ENCODE measurements at regions not wholly inside any gene's neighbourhood (a gene's known extent, or its start where the extent isn't known, plus 50 kb on each side); places are given as distances from the start of the nearest gene placed in this dataset.

DNA sequence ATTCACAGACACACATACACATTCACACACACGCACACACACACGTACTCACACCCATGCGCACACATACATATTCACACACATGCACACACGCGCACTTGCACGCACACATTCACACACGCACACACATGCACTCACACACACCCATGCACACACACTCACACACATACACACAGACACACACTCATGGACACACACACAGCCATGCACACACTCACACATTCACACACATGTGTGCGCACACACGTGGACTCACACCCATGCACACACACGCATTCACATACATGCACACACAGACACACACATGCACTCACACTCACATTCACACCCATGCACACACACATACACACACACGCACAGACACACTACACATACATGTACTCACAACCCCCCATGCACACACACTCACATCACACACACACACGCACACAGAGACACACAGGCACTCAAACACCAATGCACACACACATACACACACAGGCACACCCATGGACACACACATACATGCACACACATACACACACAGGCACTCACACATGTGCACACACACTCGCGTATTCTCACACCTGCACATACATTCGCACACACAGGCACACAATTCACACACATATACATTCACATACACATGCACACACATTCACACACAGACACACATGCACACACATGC, 589.1 kb downstream of the PTPRU start:
- no peak for DNase-seq (ENCODE audit: low read depth, low spot score)
- H3K4me3 ChIP-seq (ENCODE audit: low read length) = no peak overlapping the region
- no peaks in the 10 kb centered on the region; the same call in 1 of the 2 replicates for H3K27me3 ChIP-seq (ENCODE audit: control insufficient read depth, insufficient read depth, low read length)
- no peaks in the 10 kb centered on the region; the same call in 1 of the 2 replicates for H3K36me3 ChIP-seq (ENCODE audit: control insufficient read depth, insufficient read depth, low read length)
- H3K9me3 ChIP-seq (ENCODE audit: control insufficient read depth, insufficient read depth, low read length) = no peaks in the 10 kb centered on the region
- no peak overlapping the region for H3K27ac ChIP-seq (ENCODE audit: low read length)
- no peaks in the 10 kb centered on the region for H3K4me1 ChIP-seq (ENCODE audit: control insufficient read depth, insufficient read depth, low read length)
- 100% methylated on average over 5 of the region's 15 CpGs for WGBS (ENCODE audit: insufficient coverage, insufficient read length)

GRCh38 chr1:29824511-29825273, 588.4 kb downstream of the PTPRU start:
- WGBS (ENCODE audit: insufficient coverage, insufficient read length) = 100% methylated on average over 1 of the region's 15 CpGs

DNA sequence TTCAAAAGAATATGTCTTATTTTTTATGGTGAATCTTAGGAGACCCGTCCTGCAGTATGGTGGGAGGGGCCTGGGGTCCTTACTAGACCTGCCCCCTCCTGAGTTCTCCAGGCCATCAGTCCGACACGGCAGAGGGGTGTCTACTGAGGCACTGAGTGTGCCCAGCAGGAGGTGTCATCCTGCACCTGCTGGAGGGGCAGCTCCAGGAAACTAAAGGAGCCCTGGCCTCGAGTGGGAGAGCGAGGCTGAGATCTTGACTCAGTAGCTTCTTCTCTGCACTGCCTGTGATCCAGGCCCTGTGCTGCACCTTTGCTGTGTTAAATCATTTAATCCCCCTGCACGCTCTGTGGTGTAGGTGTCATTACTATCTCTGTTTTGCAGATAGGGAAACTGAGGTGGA, 587.7 kb downstream of the PTPRU start:
- no CpG with 5 or more reads among the region's 6 CpGs for WGBS (ENCODE audit: insufficient coverage, insufficient read length)
- no peak for DNase-seq (ENCODE audit: low read depth, low spot score)
- H3K27ac ChIP-seq (ENCODE audit: low read length) = no peak overlapping the region
- H3K4me1 ChIP-seq (ENCODE audit: control insufficient read depth, insufficient read depth, low read length) = no peaks in the 10 kb centered on the region
- H3K9me3 ChIP-seq (ENCODE audit: control insufficient read depth, insufficient read depth, low read length) = no peaks in the 10 kb centered on the region
- no peak overlapping the region for H3K4me3 ChIP-seq (ENCODE audit: low read length)
- no peaks in the 10 kb centered on the region; the same call in 1 of the 2 replicates for H3K27me3 ChIP-seq (ENCODE audit: control insufficient read depth, insufficient read depth, low read length)
- H3K36me3 ChIP-seq (ENCODE audit: control insufficient read depth, insufficient read depth, low read length) = no peaks in the 10 kb centered on the region; the same call in 1 of the 2 replicates

More at GRCh38 chr1:29824511-29825273, 588.4 kb downstream of the PTPRU start:
- Histone ChIP-seq H3K27ac (ENCODE audit: low read length) (no peak overlapping the region), H3K4me3 (ENCODE audit: low read length) (no peak overlapping the region), H3K36me3 (ENCODE audit: control insufficient read depth, insufficient read depth, low read length) (no peaks in the 10 kb centered on the region; the same call in 1 of the 2 replicates), H3K9me3 (ENCODE audit: control insufficient read depth, insufficient read depth, low read length) (no peaks in the 10 kb centered on the region), H3K4me1 (ENCODE audit: control insufficient read depth, insufficient read depth, low read length) (no peaks in the 10 kb centered on the region), H3K27me3 (ENCODE audit: control insufficient read depth, insufficient read depth, low read length) (no peaks in the 10 kb centered on the region; the same call in 1 of the 2 replicates)
- no peak for DNase-seq (ENCODE audit: low read depth, low spot score)

GRCh38 chr1:29823561-29823960, 587.2 kb downstream of the PTPRU start:
- H3K4me3 ChIP-seq (ENCODE audit: low read length) = no peak overlapping the region

GRCh38 chr1:29821605-29822004, 585.3 kb downstream of the PTPRU start:
- Histone ChIP-seq H3K36me3 (ENCODE audit: control insufficient read depth, insufficient read depth, low read length) (no peaks in the 10 kb centered on the region; the same call in 1 of the 2 replicates), H3K9me3 (ENCODE audit: control insufficient read depth, insufficient read depth, low read length) (no peaks in the 10 kb centered on the region), H3K4me3 (ENCODE audit: low read length) (no peak overlapping the region), H3K27ac (ENCODE audit: low read length) (no peak overlapping the region), H3K27me3 (ENCODE audit: control insufficient read depth, insufficient read depth, low read length) (no peaks in the 10 kb centered on the region; the same call in 1 of the 2 replicates), H3K4me1 (ENCODE audit: control insufficient read depth, insufficient read depth, low read length) (no peaks in the 10 kb centered on the region)
- WGBS (ENCODE audit: insufficient coverage, insufficient read length) = no CpG with 5 or more reads among the region's 1 CpG
- peak; percentile 7 for DNase-seq (ENCODE audit: low read depth, low spot score)

More at GRCh38 chr1:29823561-29823960, 587.2 kb downstream of the PTPRU start:
- WGBS (ENCODE audit: insufficient coverage, insufficient read length) = no CpG with 5 or more reads among the region's 4 CpGs
- Histone ChIP-seq H3K27ac (ENCODE audit: low read length) (no peak overlapping the region), H3K27me3 (ENCODE audit: control insufficient read depth, insufficient read depth, low read length) (no peaks in the 10 kb centered on the region; the same call in 1 of the 2 replicates), H3K36me3 (ENCODE audit: control insufficient read depth, insufficient read depth, low read length) (no peaks in the 10 kb centered on the region; the same call in 1 of the 2 replicates), H3K4me1 (ENCODE audit: control insufficient read depth, insufficient read depth, low read length) (no peaks in the 10 kb centered on the region), H3K9me3 (ENCODE audit: control insufficient read depth, insufficient read depth, low read length) (no peaks in the 10 kb centered on the region)
- DNase-seq (ENCODE audit: low read depth, low spot score) = no peak

- no CpG with 5 or more reads among the region's 2 CpGs for WGBS (ENCODE audit: insufficient coverage, insufficient read length)
- no peaks in the 10 kb centered on the region for H3K4me1 ChIP-seq (ENCODE audit: control insufficient read depth, insufficient read depth, low read length)
- no peaks in the 10 kb centered on the region; the same call in 1 of the 2 replicates for H3K27me3 ChIP-seq (ENCODE audit: control insufficient read depth, insufficient read depth, low read length)
- no peaks in the 10 kb centered on the region for H3K9me3 ChIP-seq (ENCODE audit: control insufficient read depth, insufficient read depth, low read length)
- no peaks in the 10 kb centered on the region; the same call in 1 of the 2 replicates for H3K36me3 ChIP-seq (ENCODE audit: control insufficient read depth, insufficient read depth, low read length)
- H3K4me3 ChIP-seq (ENCODE audit: low read length) = no peak overlapping the region
- no peak for DNase-seq (ENCODE audit: low read depth, low spot score)
- H3K27ac ChIP-seq (ENCODE audit: low read length) = no peak overlapping the region
These were observed 584.1 kb downstream of the PTPRU start for GRCh38 chr1:29820401-29820800.

DNA sequence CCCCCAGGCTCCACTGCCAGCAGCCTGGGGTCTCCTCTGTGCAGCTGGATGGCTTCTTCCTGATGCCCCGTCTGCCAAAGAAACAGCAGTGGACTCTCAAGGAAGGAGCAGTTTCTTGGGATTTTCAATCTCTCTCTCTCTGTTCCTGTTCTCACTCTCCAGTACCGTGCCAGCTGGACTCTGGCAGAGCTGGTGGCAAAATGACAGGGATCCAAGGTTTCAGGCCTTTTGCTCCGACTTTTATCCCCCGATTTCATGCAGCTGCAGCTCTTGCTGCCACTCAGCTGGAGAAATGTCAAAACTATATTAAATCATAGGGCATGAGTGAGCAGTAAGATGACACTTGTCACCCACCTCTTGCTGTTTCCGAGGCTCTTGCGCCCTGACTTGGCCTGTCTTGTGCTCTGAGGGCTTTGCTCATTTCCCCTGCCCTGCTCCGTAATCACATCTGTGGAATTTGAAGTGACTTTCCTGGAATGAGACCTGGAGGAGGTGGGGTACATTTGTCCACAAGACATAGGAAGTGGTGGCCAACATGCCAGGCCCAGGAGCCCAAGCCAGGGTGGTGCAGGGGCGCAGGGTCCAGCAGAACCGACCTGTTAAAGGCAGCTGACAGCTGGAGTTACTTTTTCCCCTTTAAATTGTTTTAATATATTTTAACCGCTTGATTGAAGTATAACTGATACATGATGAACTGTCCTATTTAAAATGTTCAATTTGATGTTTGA, 576.2 kb downstream of the PTPRU start:
- no peak for DNase-seq (ENCODE audit: low read depth, low spot score)
- H3K36me3 ChIP-seq (ENCODE audit: control insufficient read depth, insufficient read depth, low read length) = no peaks in the 10 kb centered on the region
- H3K9me3 ChIP-seq (ENCODE audit: control insufficient read depth, insufficient read depth, low read length) = no peaks in the 10 kb centered on the region
- H3K4me3 ChIP-seq (ENCODE audit: low read length) = no peak overlapping the region
- WGBS (ENCODE audit: insufficient coverage, insufficient read length) = no CpG with 5 or more reads among the region's 10 CpGs
- H3K27ac ChIP-seq (ENCODE audit: low read length) = no peak overlapping the region
- H3K27me3 ChIP-seq (ENCODE audit: control insufficient read depth, insufficient read depth, low read length) = no peaks in the 10 kb centered on the region
- H3K4me1 ChIP-seq (ENCODE audit: control insufficient read depth, insufficient read depth, low read length) = no peaks in the 10 kb centered on the region

DNA sequence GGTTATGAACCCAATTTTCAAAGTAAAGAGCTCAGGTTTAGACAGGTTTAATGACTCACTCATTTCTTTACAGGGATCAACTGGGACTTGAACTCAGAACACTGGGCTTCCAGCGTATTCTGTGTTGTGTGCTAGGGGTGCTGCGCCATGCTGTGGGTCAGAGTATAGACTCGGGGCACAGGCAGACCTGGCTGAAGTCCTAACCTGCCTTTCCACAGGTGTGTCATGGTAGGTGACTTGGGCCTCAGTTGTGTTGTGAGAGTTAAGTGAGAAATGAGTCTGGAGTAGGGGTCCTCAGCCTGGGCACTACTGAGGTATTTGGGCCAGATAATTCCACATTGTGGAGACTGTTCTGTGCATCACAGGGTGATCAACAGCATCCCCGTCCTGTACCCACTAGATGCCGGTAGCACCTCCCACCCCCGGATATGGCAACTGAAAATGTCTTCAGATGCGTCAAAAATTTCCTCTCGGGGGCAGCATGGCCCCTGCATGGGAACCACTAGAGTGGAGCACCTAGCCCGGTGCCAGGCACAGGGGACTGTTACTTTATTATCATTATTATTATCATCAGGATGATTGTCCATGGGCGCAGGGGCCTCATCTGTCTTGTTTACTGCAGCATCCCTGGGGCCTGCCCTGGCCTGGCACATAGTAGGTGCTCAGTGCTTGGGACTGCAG, 575.5 kb downstream of the PTPRU start:
- H3K4me1 ChIP-seq (ENCODE audit: control insufficient read depth, insufficient read depth, low read length) = no peaks in the 10 kb centered on the region
- no peaks in the 10 kb centered on the region for H3K27me3 ChIP-seq (ENCODE audit: control insufficient read depth, insufficient read depth, low read length)
- H3K9me3 ChIP-seq (ENCODE audit: control insufficient read depth, insufficient read depth, low read length) = no peaks in the 10 kb centered on the region
- no peak overlapping the region for H3K4me3 ChIP-seq (ENCODE audit: low read length)
- DNase-seq (ENCODE audit: low read depth, low spot score) = no peak
- no peaks in the 10 kb centered on the region for H3K36me3 ChIP-seq (ENCODE audit: control insufficient read depth, insufficient read depth, low read length)
- no CpG with 5 or more reads among the region's 10 CpGs for WGBS (ENCODE audit: insufficient coverage, insufficient read length)
- H3K27ac ChIP-seq (ENCODE audit: low read length) = no peak overlapping the region

DNA sequence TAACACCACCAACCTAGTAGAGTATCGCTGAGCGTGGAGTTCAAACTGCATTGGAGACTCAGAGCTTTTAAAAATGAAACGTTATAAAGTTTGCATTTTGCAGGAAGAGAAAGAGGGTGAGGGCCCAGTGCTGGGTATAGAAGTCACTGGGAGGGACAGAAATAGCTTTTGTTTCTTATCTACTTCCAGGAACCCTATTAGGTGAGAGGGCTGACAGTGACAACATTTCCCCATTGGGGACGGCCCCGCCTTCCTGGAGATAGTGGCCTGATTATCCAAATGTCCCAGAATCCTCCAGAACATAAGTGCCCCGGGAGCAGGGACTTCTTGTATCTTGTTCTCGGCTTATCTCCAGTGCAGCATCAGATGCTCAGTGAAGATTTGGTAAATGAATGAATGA, 574.9 kb downstream of the PTPRU start:
- H3K4me1 ChIP-seq (ENCODE audit: control insufficient read depth, insufficient read depth, low read length) = no peaks in the 10 kb centered on the region
- H3K36me3 ChIP-seq (ENCODE audit: control insufficient read depth, insufficient read depth, low read length) = no peaks in the 10 kb centered on the region
- no peaks in the 10 kb centered on the region for H3K27me3 ChIP-seq (ENCODE audit: control insufficient read depth, insufficient read depth, low read length)
- H3K4me3 ChIP-seq (ENCODE audit: low read length) = no peak overlapping the region
- no peak for DNase-seq (ENCODE audit: low read depth, low spot score)
- no peak overlapping the region for H3K27ac ChIP-seq (ENCODE audit: low read length)
- H3K9me3 ChIP-seq (ENCODE audit: control insufficient read depth, insufficient read depth, low read length) = no peaks in the 10 kb centered on the region
- no CpG with 5 or more reads among the region's 7 CpGs for WGBS (ENCODE audit: insufficient coverage, insufficient read length)
